HEK293 (cell line): ENCODE measurements at regions not wholly inside any gene's neighbourhood (a gene's known extent, or its start where the extent isn't known, plus 50 kb on each side); places are given as distances from the start of the nearest gene placed in this dataset.

Experiments used
- CTCF ChIA-PET: fragments of 350-600 bp; formaldehyde crosslinking; extraction: SDS; loops from one replicate; lab custom pipeline; 2021; ENCODE audit warnings: antibody characterized with exemption; lab: Yijun Ruan, JAX
- POLR2A ChIA-PET: fragments of 300-600 bp; formaldehyde crosslinking; extraction: SDS; loops from one replicate; lab custom pipeline; 2020; ENCODE audit warnings: antibody characterized with exemption, inconsistent platforms; lab: Yijun Ruan, JAX
- H3K27ac ChIP-seq: fragments of 200-500 bp; sonication (Bioruptor generic); 2 replicates; pipeline ENCODE4 v1.5.1; 2014; ENCODE audit warnings: low read depth, low read length, control low read depth, inconsistent platforms; ENCODE audit errors: extremely low read depth
- H3K36me3 ChIP-seq, 2 experiments: fragments of 200-500 bp in 1 of 2; sonication (Bioruptor generic) in 1 of 2; 1 replicate in 1 of 2; 2 replicates in 1 of 2; pipeline ENCODE4 v1.5.1; 2014 to 2017; ENCODE audit warnings: inconsistent platforms in 2 of 2, low read length in 2 of 2; ENCODE audit not compliant: control insufficient read depth in 2 of 2, insufficient read depth in 1 of 2
- H3K4me1 ChIP-seq: fragments of 200-500 bp; sonication (Bioruptor generic); 2 replicates; pipeline ENCODE4 v1.5.1; 2014; ENCODE audit warnings: mild to moderate bottlenecking, low read length, inconsistent platforms; ENCODE audit not compliant: control insufficient read depth, insufficient read depth
- H3K4me3 ChIP-seq: 2 replicates; pipeline ENCODE4 v1.5.1; 2011; ENCODE audit warnings: low read depth, mild to moderate bottlenecking, control low read depth, low read length, moderate library complexity
- H3K9me3 ChIP-seq: fragments of 200-500 bp; sonication (Bioruptor generic); 2 replicates; pipeline ENCODE4 v1.5.1; 2014; ENCODE audit warnings: low read depth, low read length, inconsistent platforms; ENCODE audit not compliant: control insufficient read depth, insufficient read depth
- KLF7 ChIP-seq: fragments of 450-650 bp; formaldehyde crosslinking; IDR thresholded peaks from 2 replicates; pipeline ENCODE4 v1.5.1; 2016; ENCODE audit warnings: missing biosample characterization, missing genetic modification characterization, borderline replicate concordance
- KLF9 ChIP-seq: fragments of 450-650 bp; formaldehyde crosslinking; IDR thresholded peaks from 2 replicates; pipeline ENCODE4 v1.5.1; 2016; ENCODE audit warnings: missing biosample characterization, missing genetic modification characterization, low read depth
- REST ChIP-seq: fragments of 450-650 bp; formaldehyde crosslinking; IDR thresholded peaks from 2 replicates; pipeline ENCODE4 v1.5.1; 2016; ENCODE audit warnings: missing biosample characterization, missing genetic modification characterization
- ZBTB17 ChIP-seq: fragments of 450-650 bp; formaldehyde crosslinking; IDR thresholded peaks from 2 replicates; pipeline ENCODE4 v1.5.1; 2016; ENCODE audit warnings: missing biosample characterization, missing genetic modification characterization
- ZBTB49 ChIP-seq: fragments of 450-650 bp; formaldehyde crosslinking; IDR thresholded peaks from 2 replicates; pipeline ENCODE4 v1.5.1; 2016; ENCODE audit warnings: missing biosample characterization, missing genetic modification characterization, low read depth
- ZNF146 ChIP-seq: fragments of 450-650 bp; formaldehyde crosslinking; IDR thresholded peaks from 2 replicates; pipeline ENCODE4 v1.5.1; 2016; ENCODE audit warnings: missing biosample characterization, missing genetic modification characterization
- ZNF16 ChIP-seq: fragments of 450-650 bp; formaldehyde crosslinking; IDR thresholded peaks from 2 replicates; pipeline ENCODE4 v1.5.1; 2016; ENCODE audit warnings: low read depth, missing biosample characterization, missing genetic modification characterization
- ZNF324 ChIP-seq: fragments of 450-650 bp; formaldehyde crosslinking; IDR thresholded peaks from 2 replicates; pipeline ENCODE4 v1.5.1; 2016; ENCODE audit warnings: missing biosample characterization, missing genetic modification characterization
- ZNF335 ChIP-seq: fragments of 450-650 bp; formaldehyde crosslinking; conservative IDR thresholded peaks from 2 replicates; pipeline ENCODE4 v1.5.1; 2016; ENCODE audit warnings: missing biosample characterization, missing genetic modification characterization
- ZNF510 ChIP-seq: fragments of 450-650 bp; formaldehyde crosslinking; IDR thresholded peaks from 2 replicates; pipeline ENCODE4 v1.5.1; 2018; ENCODE audit warnings: mild to moderate bottlenecking, missing genetic modification characterization, missing biosample characterization; ENCODE audit not compliant: insufficient replicate concordance
- ZNF585B ChIP-seq: fragments of 450-650 bp; formaldehyde crosslinking; IDR thresholded peaks from 2 replicates; pipeline ENCODE4 v1.5.1; 2016; ENCODE audit warnings: missing biosample characterization, missing genetic modification characterization
- ZNF629 ChIP-seq: fragments of 450-650 bp; formaldehyde crosslinking; IDR thresholded peaks from 2 replicates; pipeline ENCODE4 v1.5.1; 2017; ENCODE audit warnings: missing biosample characterization, missing genetic modification characterization
- ZNF791 ChIP-seq: fragments of 450-650 bp; formaldehyde crosslinking; IDR thresholded peaks from 2 replicates; pipeline ENCODE4 v1.5.1; 2016; ENCODE audit warnings: missing biosample characterization, missing genetic modification characterization
- ZSCAN30 ChIP-seq: fragments of 450-650 bp; IDR thresholded peaks from 2 replicates; pipeline ENCODE4 v1.5.1; 2018; ENCODE audit warnings: missing biosample characterization, mild to moderate bottlenecking, missing genetic modification characterization, moderate library complexity
- TF ChIP-seq, protein P1 (sequence below): fragments of 450-650 bp; IDR thresholded peaks from 2 replicates; pipeline ENCODE4 v1.5.1; 2018; ENCODE audit warnings: missing biosample characterization, missing genetic modification characterization
- TF ChIP-seq, protein P2 (sequence below): fragments of 450-650 bp; formaldehyde crosslinking; IDR thresholded peaks from 2 replicates; pipeline ENCODE4 v1.5.1; 2016; ENCODE audit warnings: missing biosample characterization, missing genetic modification characterization

GRCh38 chr1:195158091-195158490 is 1450.1 kb downstream of the KCNT2 start:
- no peaks in the 10 kb centered on the region for H3K4me1 ChIP-seq
- POLR2A ChIA-PET = no interaction called here
- no peak overlapping the region for H3K27ac ChIP-seq
- no peak for TF ChIP-seq ZBTB17
- TF ChIP-seq, protein P1, sequence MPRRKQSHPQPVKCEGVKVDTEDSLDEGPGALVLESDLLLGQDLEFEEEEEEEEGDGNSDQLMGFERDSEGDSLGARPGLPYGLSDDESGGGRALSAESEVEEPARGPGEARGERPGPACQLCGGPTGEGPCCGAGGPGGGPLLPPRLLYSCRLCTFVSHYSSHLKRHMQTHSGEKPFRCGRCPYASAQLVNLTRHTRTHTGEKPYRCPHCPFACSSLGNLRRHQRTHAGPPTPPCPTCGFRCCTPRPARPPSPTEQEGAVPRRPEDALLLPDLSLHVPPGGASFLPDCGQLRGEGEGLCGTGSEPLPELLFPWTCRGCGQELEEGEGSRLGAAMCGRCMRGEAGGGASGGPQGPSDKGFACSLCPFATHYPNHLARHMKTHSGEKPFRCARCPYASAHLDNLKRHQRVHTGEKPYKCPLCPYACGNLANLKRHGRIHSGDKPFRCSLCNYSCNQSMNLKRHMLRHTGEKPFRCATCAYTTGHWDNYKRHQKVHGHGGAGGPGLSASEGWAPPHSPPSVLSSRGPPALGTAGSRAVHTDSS (tag by site-specific recombination) = no peak
- no peak for TF ChIP-seq ZNF585B
- TF ChIP-seq ZNF335 (tag by site-specific recombination) = no peak
- TF ChIP-seq, protein P2, sequence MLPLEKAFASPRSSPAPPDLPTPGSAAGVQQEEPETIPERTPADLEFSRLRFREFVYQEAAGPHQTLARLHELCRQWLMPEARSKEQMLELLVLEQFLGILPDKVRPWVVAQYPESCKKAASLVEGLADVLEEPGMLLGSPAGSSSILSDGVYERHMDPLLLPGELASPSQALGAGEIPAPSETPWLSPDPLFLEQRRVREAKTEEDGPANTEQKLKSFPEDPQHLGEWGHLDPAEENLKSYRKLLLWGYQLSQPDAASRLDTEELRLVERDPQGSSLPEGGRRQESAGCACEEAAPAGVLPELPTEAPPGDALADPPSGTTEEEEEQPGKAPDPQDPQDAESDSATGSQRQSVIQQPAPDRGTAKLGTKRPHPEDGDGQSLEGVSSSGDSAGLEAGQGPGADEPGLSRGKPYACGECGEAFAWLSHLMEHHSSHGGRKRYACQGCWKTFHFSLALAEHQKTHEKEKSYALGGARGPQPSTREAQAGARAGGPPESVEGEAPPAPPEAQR (tag by site-specific recombination) = no peak
- TF ChIP-seq ZBTB49 (tag by site-specific recombination) = no peak
- H3K4me3 ChIP-seq = no peak overlapping the region
- H3K9me3 ChIP-seq = no peaks in the 10 kb centered on the region
- no peaks in the 10 kb centered on the region for H3K36me3 ChIP-seq
- CTCF ChIA-PET = interaction anchor here (0.7 kb wide), 1 partner anchor 1454 kb away, joined by 4 read pairs; no protein-coding TSS in a partner anchor

DNA sequence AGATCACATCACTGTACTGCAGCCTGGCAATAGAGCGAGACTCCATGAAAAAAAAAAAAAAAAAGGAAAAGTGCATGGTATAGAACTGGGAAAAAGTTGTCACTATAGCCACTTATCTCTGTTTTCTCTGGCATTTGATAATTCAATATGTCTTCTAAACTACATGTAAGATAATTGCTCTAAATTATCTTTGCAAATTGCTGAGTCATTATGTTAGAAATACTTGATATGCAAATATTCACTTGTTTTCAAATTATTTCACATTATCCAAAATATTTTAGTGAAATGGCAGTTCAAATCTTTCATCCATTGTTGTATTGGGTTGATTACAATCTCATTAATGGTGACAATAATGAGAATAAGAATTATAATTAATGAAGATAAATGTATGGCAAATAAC is 1455.1 kb downstream of the KCNT2 start:
- TF ChIP-seq KLF7 (tag by site-specific recombination) (no peak), ZNF324 (no peak), ZNF16 (tag by site-specific recombination) (no peak), ZNF146 (tag by site-specific recombination) (no peak), REST (tag by site-specific recombination) (no peak), ZNF791 (tag by site-specific recombination) (no peak), ZNF510 (tag by site-specific recombination) (no peak), ZSCAN30 (tag by site-specific recombination) (no peak), KLF9 (no peak), ZNF629 (tag by site-specific recombination) (no peak)
- TF ChIP-seq, all 188 proteins: peak for 0
- H3K4me1 ChIP-seq = no peaks in the 10 kb centered on the region
- POLR2A ChIA-PET = no interaction called here
- CTCF ChIA-PET = interaction anchor here (0.6 kb wide), 1 partner anchor 9 kb away, joined by 4 read pairs; no protein-coding TSS in a partner anchor
- no peaks in the 10 kb centered on the region for H3K36me3 ChIP-seq
- no peak overlapping the region for H3K27ac ChIP-seq
- H3K9me3 ChIP-seq = no peaks in the 10 kb centered on the region
- no peak overlapping the region for H3K4me3 ChIP-seq
